ENCODE measurements at regions not wholly inside any gene's neighbourhood (a gene's known extent, or its start where the extent isn't known, plus 50 kb on each side); places are given as distances from the start of the nearest gene placed in this dataset.

- Histone ChIP-seq H3K9ac (ENCODE audit: low read depth in 2 of 2, low read length in 2 of 2) (no peak overlapping the region), H3K36me3 (no peaks in the 10 kb centered on the region), H3K9me3 (no peaks in the 10 kb centered on the region), H3K27me3 (no peaks in the 10 kb centered on the region), H3K4me3 (no peak overlapping the region), H3K4me1 (no peaks in the 10 kb centered on the region), H3K27ac (no peak overlapping the region)
- DNase-seq: no peak
- no peak for TF ChIP-seq CTCF (IDR thresholded peaks at IDR 0.05)
- intact Hi-C loops (cut with DNase I): no loop called here
Measured at GRCh38 chr15:93235269-93235668, 146.3 kb upstream of the RGMA start.

- intact Hi-C loops (cut with DNase I): no loop called here
- no peak for TF ChIP-seq CTCF (IDR thresholded peaks at IDR 0.05)
- Histone ChIP-seq H3K4me3 (no peak overlapping the region), H3K27ac (no peak overlapping the region), H3K27me3 (no peaks in the 10 kb centered on the region), H3K36me3 (no peaks in the 10 kb centered on the region), H3K9ac (ENCODE audit: low read depth in 2 of 2, low read length in 2 of 2) (no peak overlapping the region), H3K4me1 (no peaks in the 10 kb centered on the region), H3K9me3 (no peaks in the 10 kb centered on the region)
- no peak for DNase-seq
Measured at GRCh38 chr15:93233710-93234109, 144.7 kb upstream of the RGMA start.

GRCh38 chr15:93232845-93233244, 143.8 kb upstream of the RGMA start:
- TF ChIP-seq CTCF (IDR thresholded peaks at IDR 0.05): no peak
- intact Hi-C loops (cut with DNase I): no loop called here
- Histone ChIP-seq H3K4me3 (no peak overlapping the region), H3K36me3 (no peaks in the 10 kb centered on the region), H3K9ac (ENCODE audit: low read depth in 2 of 2, low read length in 2 of 2) (no peak overlapping the region), H3K27ac (no peak overlapping the region), H3K27me3 (no peaks in the 10 kb centered on the region), H3K9me3 (no peaks in the 10 kb centered on the region), H3K4me1 (no peaks in the 10 kb centered on the region)
- DNase-seq: no peak

- Histone ChIP-seq H3K27me3 (no peaks in the 10 kb centered on the region), H3K9ac (ENCODE audit: low read depth in 2 of 2, low read length in 2 of 2) (no peak overlapping the region), H3K27ac (no peak overlapping the region), H3K9me3 (no peaks in the 10 kb centered on the region), H3K4me1 (no peaks in the 10 kb centered on the region), H3K36me3 (no peaks in the 10 kb centered on the region), H3K4me3 (no peak overlapping the region)
- intact Hi-C loops (cut with DNase I): no loop called here
- TF ChIP-seq CTCF (IDR thresholded peaks at IDR 0.05): no peak
- no peak for DNase-seq
Measured at GRCh38 chr15:93231994-93232393, 143.0 kb upstream of the RGMA start.

- no peak overlapping the region for H3K27ac ChIP-seq
- TF ChIP-seq CTCF (IDR thresholded peaks at IDR 0.05): no peak
- H3K9me3 ChIP-seq: no peaks in the 10 kb centered on the region
- no peak overlapping the region for H3K9ac ChIP-seq (ENCODE audit: low read depth in 2 of 2, low read length in 2 of 2)
- no peak for DNase-seq
- H3K27me3 ChIP-seq: no peaks in the 10 kb centered on the region
- H3K36me3 ChIP-seq: no peaks in the 10 kb centered on the region
- H3K4me1 ChIP-seq: no peaks in the 10 kb centered on the region
- intact Hi-C loops (cut with DNase I): no loop called here
- no peak overlapping the region for H3K4me3 ChIP-seq
Measured at GRCh38 chr15:93231261-93231925, 142.4 kb upstream of the RGMA start.
